Sigmoid colon (tissue), 4 donors: ENCODE measurements at regions not wholly inside any gene's neighbourhood (a gene's known extent, or its start where the extent isn't known, plus 50 kb on each side); places are given as distances from the start of the nearest gene placed in this dataset.

ENCODE experiments used
- CTCF ChIP-seq, 4 experiments: fragments of 450-650 bp in 3 of 4; fragments of 200-600 bp in 1 of 4; IDR thresholded peaks; one replicate each; pipeline ENCODE4 v1.5.1; 2016 to 2019; ENCODE audit warnings: antibody characterized with exemption in 4 of 4, mild to moderate bottlenecking in 3 of 4, moderate library complexity in 2 of 4
- EP300 ChIP-seq, 4 donors: sonication (generic); formaldehyde crosslinking; IDR thresholded peaks; one replicate each; pipeline ENCODE4 v1.6.1; 2017; ENCODE audit warnings: antibody characterized with exemption in 4 of 4
- POLR2A ChIP-seq, 2 donors: fragments of 450-650 bp; IDR thresholded peaks; one replicate each; pipeline ENCODE4 v1.6.1; 2016; ENCODE audit warnings: antibody characterized with exemption in 2 of 2, mild to moderate bottlenecking in 2 of 2, moderate library complexity in 2 of 2
- POLR2AphosphoS5 ChIP-seq, 4 donors: sonication (generic); formaldehyde crosslinking; IDR thresholded peaks; one replicate each; pipeline ENCODE4 v1.6.1; 2017; ENCODE audit warnings: antibody characterized with exemption in 4 of 4

DNA sequence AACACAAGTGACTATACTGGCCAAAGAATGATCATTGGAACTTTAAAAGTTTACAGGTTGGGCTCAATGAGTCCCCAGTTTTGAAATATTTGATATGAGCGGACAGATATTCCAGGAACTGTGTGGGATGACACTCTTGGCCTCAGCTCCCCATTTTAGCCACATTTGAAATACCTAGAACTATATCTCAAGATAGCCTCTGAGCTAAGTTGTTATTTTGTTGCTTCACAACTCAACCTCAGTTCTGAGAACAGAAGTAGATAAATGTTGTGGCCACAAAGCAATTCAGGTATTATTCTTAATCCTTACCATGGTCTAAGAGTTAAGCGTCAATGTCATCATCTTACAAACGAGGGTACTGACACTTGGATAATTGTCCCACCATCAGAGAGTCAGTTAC is 172.2 kb upstream of the SETBP1 start:
- TF ChIP-seq CTCF (IDR thresholded peaks at IDR 0.05), result no peak
- no peak for TF ChIP-seq POLR2A (IDR thresholded peaks at IDR 0.05)
- TF ChIP-seq POLR2AphosphoS5 (IDR thresholded peaks at IDR 0.05), result no peak
- TF ChIP-seq EP300 (IDR thresholded peaks at IDR 0.05), result no peak
